IMR-90 (cell line): ENCODE measurements at regions not wholly inside any gene's neighbourhood (a gene's known extent, or its start where the extent isn't known, plus 50 kb on each side); places are given as distances from the start of the nearest gene placed in this dataset.

Experiments used
- ATAC-seq: fragments of 200-7000 bp; cut with Tn5 transposase; 2 replicates; pipeline ENCODE4 v1.9.1; 2020; ENCODE audit warnings: low read depth, mild to moderate bottlenecking, moderate library complexity
- BruUV-seq: library from RNA; stranded (reverse); fragments of 400-500 nt; replicated peaks from 2 replicates; lab custom pipeline; 2021; lab: Mats Ljungman, UMichigan
- CTCF ChIA-PET: fragments of 300-600 bp; formaldehyde crosslinking; extraction: SDS; loops from one replicate; lab custom pipeline; 2021; ENCODE audit warnings: antibody characterized with exemption; lab: Yijun Ruan, JAX
- POLR2A ChIA-PET: fragments of 300-600 bp; sonication (Branson Sonifier 250); formaldehyde crosslinking; loops from one replicate; lab custom pipeline; 2022; ENCODE audit warnings: antibody characterized with exemption; ENCODE audit not compliant: unreplicated experiment; lab: Charles Lee
- DNase-seq: peaks from one replicate; pipeline ENCODE4 v3.0.0; 2013
- H2AFZ ChIP-seq: replicated peaks from 2 replicates; pipeline ENCODE3; 2013; ENCODE audit warnings: low read length, mild to moderate bottlenecking; ENCODE audit not compliant: poor library complexity
- H2AK5ac ChIP-seq: 2 replicates; pipeline ENCODE4 v1.6.1; 2013; ENCODE audit warnings: low read depth, low read length, inconsistent platforms
- H2AK9ac ChIP-seq: replicated peaks from 2 replicates; pipeline ENCODE3; 2013; ENCODE audit warnings: mild to moderate bottlenecking, low read depth, low read length, moderate library complexity; ENCODE audit not compliant: poor library complexity
- H2BK120ac ChIP-seq: 2 replicates; pipeline ENCODE4 v1.6.1; 2013; ENCODE audit warnings: low read depth, low read length, inconsistent platforms
- H2BK15ac ChIP-seq: 3 replicates; pipeline ENCODE4 v1.6.1; 2013; ENCODE audit warnings: low read depth, low read length, inconsistent platforms
- H2BK20ac ChIP-seq: 2 replicates; pipeline ENCODE4 v1.6.1; 2013; ENCODE audit warnings: low read depth, mild to moderate bottlenecking, inconsistent platforms, low read length, moderate library complexity
- H2BK5ac ChIP-seq: 2 replicates; pipeline ENCODE4 v1.6.1; 2013; ENCODE audit warnings: mild to moderate bottlenecking, low read depth, low read length, inconsistent platforms; ENCODE audit not compliant: poor library complexity, severe bottlenecking
- H3K14ac ChIP-seq: replicated peaks from 2 replicates; pipeline ENCODE4 v1.6.1; 2013; ENCODE audit warnings: low read depth, low read length, inconsistent platforms
- H3K18ac ChIP-seq: 2 replicates; pipeline ENCODE4 v1.6.1; 2013; ENCODE audit warnings: low read depth, low read length, control low read depth
- H3K23ac ChIP-seq: 2 replicates; pipeline ENCODE4 v1.6.1; 2013; ENCODE audit warnings: low read depth, low read length, inconsistent platforms
- H3K27ac ChIP-seq: 2 replicates; pipeline ENCODE4 v1.5.1; 2013; ENCODE audit warnings: mild to moderate bottlenecking, control low read depth, low read length; ENCODE audit not compliant: insufficient read depth
- H3K27me3 ChIP-seq: 2 replicates; pipeline ENCODE4 v1.6.1; 2013; ENCODE audit warnings: low read length; ENCODE audit not compliant: control insufficient read depth, insufficient read depth
- H3K36me3 ChIP-seq: 2 replicates; pipeline ENCODE4 v1.6.1; 2013; ENCODE audit warnings: low read length, mixed read lengths; ENCODE audit not compliant: control insufficient read depth, insufficient read depth
- H3K4ac ChIP-seq: 2 replicates; pipeline ENCODE4 v1.6.1; 2013; ENCODE audit warnings: low read depth, low read length, inconsistent platforms
- H3K4me1 ChIP-seq: 2 replicates; pipeline ENCODE4 v1.6.1; 2013; ENCODE audit warnings: low read length, mixed read lengths; ENCODE audit not compliant: control insufficient read depth, insufficient read depth
- H3K4me2 ChIP-seq: 2 replicates; pipeline ENCODE4 v1.6.1; 2013; ENCODE audit warnings: low read depth, mild to moderate bottlenecking, control low read depth, low read length, moderate library complexity
- H3K4me3 ChIP-seq: 2 replicates; pipeline ENCODE4 v1.5.1; 2013; ENCODE audit warnings: low read depth, mild to moderate bottlenecking, control low read depth, low read length, moderate library complexity; ENCODE audit not compliant: insufficient read depth
- H3K56ac ChIP-seq: 2 replicates; pipeline ENCODE4 v1.6.1; 2013; ENCODE audit warnings: low read length, inconsistent platforms; ENCODE audit not compliant: insufficient read depth; ENCODE audit errors: extremely low read depth
- H3K79me1 ChIP-seq, 2 experiments: 2 replicates each; pipeline ENCODE4 v1.6.1; 2013; ENCODE audit warnings: low read length in 2 of 2, inconsistent platforms in 1 of 2, low read depth in 1 of 2
- H3K9ac ChIP-seq: 2 replicates; pipeline ENCODE4 v1.6.1; 2013; ENCODE audit warnings: low read depth, low read length, control low read depth
- H3K9me1 ChIP-seq: 2 replicates; pipeline ENCODE4 v1.6.1; 2013; ENCODE audit warnings: low read length, inconsistent platforms; ENCODE audit not compliant: insufficient read depth
- H3K9me3 ChIP-seq: 2 replicates; pipeline ENCODE4 v1.6.1; 2013; ENCODE audit warnings: low read length; ENCODE audit not compliant: control insufficient read depth, insufficient read depth
- H4K20me1 ChIP-seq: 2 replicates; pipeline ENCODE4 v1.6.1; 2013; ENCODE audit warnings: low read length, inconsistent platforms; ENCODE audit not compliant: insufficient read depth
- H4K5ac ChIP-seq: 2 replicates; pipeline ENCODE4 v1.6.1; 2013; ENCODE audit warnings: mild to moderate bottlenecking, low read depth, low read length, control low read depth
- H4K8ac ChIP-seq, 2 experiments: 2 replicates each; pipeline ENCODE4 v1.6.1; 2013; ENCODE audit warnings: low read depth in 2 of 2, low read length in 2 of 2, control low read depth in 1 of 2, inconsistent platforms in 1 of 2
- H4K91ac ChIP-seq: 2 replicates; pipeline ENCODE4 v1.6.1; 2013; ENCODE audit warnings: low read depth, low read length, inconsistent platforms; ENCODE audit not compliant: insufficient read depth
- BHLHE40 ChIP-seq: fragments of 150-350 bp; IDR thresholded peaks from 2 replicates; pipeline ENCODE4 v1.6.1; 2016; ENCODE audit warnings: mild to moderate bottlenecking, low read depth, low read length
- ELK1 ChIP-seq: fragments of 150-350 bp; IDR thresholded peaks from 2 replicates; pipeline ENCODE4 v1.6.1; 2016; ENCODE audit warnings: low read depth, mild to moderate bottlenecking, low read length, moderate library complexity, borderline replicate concordance
- NFE2L2 ChIP-seq: fragments of 150-350 bp; IDR thresholded peaks from 2 replicates; pipeline ENCODE4 v1.6.1; 2016; ENCODE audit warnings: low read depth, mild to moderate bottlenecking, low read length
- POLR2A ChIP-seq: IDR thresholded peaks from 2 replicates; pipeline ENCODE4 v1.6.1; 2012; ENCODE audit warnings: mild to moderate bottlenecking, low read depth, low read length
- RAD21 ChIP-seq: IDR thresholded peaks from 2 replicates; pipeline ENCODE4 v1.6.1; 2012; ENCODE audit warnings: low read length, improper control_type of control experiment
- RCOR1 ChIP-seq: IDR thresholded peaks from 2 replicates; pipeline ENCODE4 v1.6.1; 2012; ENCODE audit warnings: mild to moderate bottlenecking, low read length, improper control_type of control experiment; ENCODE audit not compliant: insufficient replicate concordance
- RFX5 ChIP-seq: IDR thresholded peaks from 2 replicates; pipeline ENCODE4 v1.8.0; 2012; ENCODE audit warnings: low read depth, mild to moderate bottlenecking, low read length, moderate library complexity
- USF2 ChIP-seq: fragments of 150-350 bp; IDR thresholded peaks from 2 replicates; pipeline ENCODE4 v1.6.1; 2017; ENCODE audit warnings: mild to moderate bottlenecking, antibody characterized with exemption, low read length, low read depth
- WGBS, 2 experiments: methylation state at CpG; one replicate each; pipeline versions ENCODE4 v1.1.5 to v1.1.7; 2013; ENCODE audit warnings: missing lambda C conversion rate in 2 of 2; ENCODE audit not compliant: insufficient read length in 1 of 2; ENCODE audit errors: extremely low coverage in 2 of 2; 5-methylcytosine and 5-hydroxymethylcytosine counted together
- dilution Hi-C: fragments of 300-500 bp; cut with HindIII; formaldehyde crosslinking; loops from one replicate; pipeline ENCODE4 v1.14.3; 2018; ENCODE audit warnings: low sequenced_read_pairs; ENCODE audit not compliant: unreplicated experiment
- in situ Hi-C: fragments of 300-500 bp; cut with MboI; formaldehyde crosslinking; loops from 3 replicates; pipeline ENCODE4 v1.14.3; 2019; ENCODE audit warnings: low sequenced_read_pairs, inconsistent platforms, mixed read lengths
- intact Hi-C: fragments of 100-400 bp; cut with micrococcal nuclease; formaldehyde crosslinking; loops from 2 replicates; pipeline ENCODE4 v1.10.0; 2022

- H3K36me3 ChIP-seq: no peaks in the 10 kb centered on the region
- no TSS peak for BruUV-seq
- no peaks in the 10 kb centered on the region for H3K79me1 ChIP-seq
- no peak overlapping the region for H3K56ac ChIP-seq
- no peak overlapping the region for H3K14ac ChIP-seq
- no peak overlapping the region for H3K23ac ChIP-seq
- H4K91ac ChIP-seq: no peak overlapping the region
- H4K8ac ChIP-seq: no peak overlapping the region
- H3K4me3 ChIP-seq: no peak overlapping the region
- H2AK5ac ChIP-seq: no peak overlapping the region
- intact Hi-C loops (no loop called here), in situ Hi-C loops (no loop called here), dilution Hi-C loops (no loop called here)
- no peaks in the 10 kb centered on the region for H3K9me3 ChIP-seq
- H2BK5ac ChIP-seq: no peak overlapping the region
- POLR2A ChIA-PET: no interaction called here
- no peak overlapping the region for H2BK15ac ChIP-seq
- H3K9ac ChIP-seq: no peak overlapping the region
- H2BK120ac ChIP-seq: no peak overlapping the region
- no peak for DNase-seq
- H3K4ac ChIP-seq: no peak overlapping the region
- H2BK20ac ChIP-seq: no peak overlapping the region
- no CpG with 5 or more reads among the region's 3 CpGs for WGBS, 2 experiments
- TF ChIP-seq BHLHE40: no peak
- no peak for TF ChIP-seq POLR2A
- no peak for TF ChIP-seq RCOR1
- TF ChIP-seq RAD21: no peak
- no peak for TF ChIP-seq RFX5
- TF ChIP-seq USF2: no peak
- TF ChIP-seq ELK1: no peak
- TF ChIP-seq NFE2L2: no peak
- no peak for ATAC-seq
- H4K5ac ChIP-seq: no peak overlapping the region
- H3K27ac ChIP-seq: no peak overlapping the region
- H3K4me2 ChIP-seq: no peak overlapping the region
- no peak overlapping the region for H2AK9ac ChIP-seq
- no peaks in the 10 kb centered on the region for H4K20me1 ChIP-seq
- no peak overlapping the region for H2AFZ ChIP-seq
- CTCF ChIA-PET: no interaction called here
- H3K4me1 ChIP-seq: no peaks in the 10 kb centered on the region
- no peak overlapping the region for H3K18ac ChIP-seq
- no peaks in the 10 kb centered on the region for H3K27me3 ChIP-seq
- no peaks in the 10 kb centered on the region for H3K9me1 ChIP-seq
Observed at GRCh38 chr11:60607483-60607882, 91.9 kb upstream of the MS4A8 start.
